Epidermal melanocyte (primary cell): ENCODE measurements at regions not wholly inside any gene's neighbourhood (a gene's known extent, or its start where the extent isn't known, plus 50 kb on each side); places are given as distances from the start of the nearest gene placed in this dataset.
"Not testable (repeated sequence)": the region's sequence is repeated elsewhere in the genome, so short reads cannot be mapped to it uniquely, and the experiment has no call there.

ENCODE experiments used
- DNase-seq: peaks from one replicate; pipeline ENCODE4 v3.0.0; 2011; ENCODE audit warnings: low spot score; ENCODE audit not compliant: insufficient read length

DNA sequence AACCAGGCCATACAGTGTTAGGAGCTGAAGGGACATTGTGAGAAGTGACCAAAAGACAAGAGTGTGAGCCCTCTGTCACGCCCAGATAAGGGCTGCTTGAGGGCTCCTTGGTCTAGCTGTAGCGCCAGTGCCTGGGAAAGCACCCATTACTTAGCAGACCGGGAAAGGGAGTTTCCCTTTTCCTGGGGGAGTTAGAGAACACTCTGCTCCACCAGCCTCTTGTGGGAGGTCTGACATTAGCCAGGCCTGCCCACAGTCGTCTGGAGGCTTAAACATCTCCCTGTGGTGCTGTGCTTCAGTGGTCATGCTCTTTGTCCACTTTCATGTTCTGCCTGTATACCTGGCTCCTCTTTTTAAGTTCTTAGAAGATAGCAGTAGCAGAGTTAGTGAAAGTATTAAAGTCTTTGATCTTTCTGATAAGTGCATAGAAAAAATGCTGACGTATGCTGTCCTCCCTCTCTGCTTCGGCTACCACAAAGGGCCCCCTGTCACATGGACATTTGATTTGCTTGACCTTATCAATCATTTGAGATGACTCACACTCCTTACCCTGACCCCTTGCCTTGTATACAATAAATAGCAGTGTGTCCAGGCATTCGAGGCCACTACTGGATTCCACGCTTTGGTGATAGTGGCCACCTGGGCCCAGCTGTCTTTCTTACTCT lies 201.5 kb upstream of the ECI2 start:
- DNase-seq, result no peak

DNA sequence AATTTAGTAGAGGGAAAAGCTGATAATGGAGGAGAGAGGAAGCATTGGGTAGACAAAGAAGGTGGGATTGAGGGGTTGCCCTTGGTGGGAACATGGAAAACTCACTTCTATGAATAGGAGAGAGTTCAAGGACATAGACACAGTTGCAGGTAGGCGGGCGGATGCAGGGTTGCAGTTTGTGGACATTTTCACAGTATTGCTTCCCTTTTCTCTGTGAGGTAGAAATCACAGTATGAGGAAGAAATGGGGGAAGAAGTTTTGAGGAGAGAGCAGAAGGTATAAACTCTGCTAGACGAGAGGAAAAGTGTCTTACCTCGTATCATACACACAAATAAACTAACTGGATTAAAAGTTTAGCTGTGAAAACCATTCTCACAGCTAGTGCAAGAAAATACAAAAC lies 200.7 kb upstream of the ECI2 start:
- no peak for DNase-seq

DNA sequence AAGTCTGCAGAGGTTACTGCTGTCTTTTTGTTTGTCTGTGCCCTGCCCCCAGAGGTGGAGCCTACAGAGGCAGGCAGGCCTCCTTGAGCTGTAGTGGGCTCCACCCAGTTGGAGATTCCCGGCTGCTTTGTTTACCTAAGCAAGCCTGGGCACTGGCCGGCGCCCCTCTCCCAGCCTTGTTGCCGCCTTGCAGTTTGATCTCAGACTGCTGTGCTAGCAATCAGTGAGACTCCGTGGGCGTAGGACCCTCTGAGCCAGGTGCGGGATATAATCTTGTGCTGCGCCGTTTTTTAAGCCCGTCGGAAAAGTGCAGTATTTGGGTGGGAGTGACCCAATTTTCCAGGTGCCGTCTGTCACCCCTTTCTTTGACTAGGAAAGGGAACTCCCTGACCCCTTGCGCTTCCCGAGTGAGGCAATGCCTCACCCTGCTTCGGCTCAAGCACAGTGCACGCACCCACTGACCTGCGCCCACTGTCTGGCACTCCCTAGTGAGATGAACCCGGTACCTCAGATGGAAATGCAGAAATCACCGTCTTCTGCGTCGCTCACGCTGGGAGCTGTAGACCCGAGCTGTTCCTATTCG lies 198.9 kb upstream of the ECI2 start:
- DNase-seq, result not testable (repeated sequence)

DNA sequence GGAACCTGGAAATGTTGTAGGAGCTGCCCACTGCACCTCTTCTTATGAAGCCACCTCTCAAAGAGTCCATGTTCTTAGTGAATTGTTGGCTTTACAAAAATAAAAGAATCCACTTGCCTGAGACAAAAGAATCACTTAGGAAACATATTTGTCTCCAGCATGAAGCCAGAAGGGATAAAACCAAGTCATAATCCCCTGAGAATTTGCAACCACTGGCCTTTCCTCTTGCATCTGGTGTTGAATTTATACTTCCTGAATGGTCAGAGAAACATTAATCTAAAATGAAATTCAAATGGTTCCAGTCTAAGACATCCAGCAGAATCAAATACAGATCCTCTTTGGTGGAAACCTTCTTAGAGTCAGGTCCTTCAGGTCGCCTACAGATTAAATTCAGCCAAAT lies 192.5 kb upstream of the ECI2 start:
- DNase-seq, result no peak

DNA sequence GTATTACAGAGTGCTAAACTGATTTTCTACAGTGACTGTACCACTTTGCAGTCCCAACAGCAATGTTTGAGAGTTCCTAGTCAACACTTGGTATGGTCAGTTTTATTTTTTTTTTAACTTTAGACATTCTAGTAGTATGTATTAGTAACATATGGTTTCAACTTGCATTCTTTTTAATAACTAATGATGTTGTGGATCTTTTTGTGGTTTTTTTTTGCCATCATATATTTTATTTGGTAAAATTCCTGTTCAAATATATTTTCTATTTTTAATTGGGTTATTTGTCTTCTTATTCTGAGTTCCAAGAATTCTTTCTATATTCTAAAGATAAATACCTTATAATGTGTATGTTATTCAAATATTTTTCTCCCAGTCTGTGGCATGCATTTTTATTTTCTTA lies 189.4 kb upstream of the ECI2 start:
- DNase-seq, result no peak

DNA sequence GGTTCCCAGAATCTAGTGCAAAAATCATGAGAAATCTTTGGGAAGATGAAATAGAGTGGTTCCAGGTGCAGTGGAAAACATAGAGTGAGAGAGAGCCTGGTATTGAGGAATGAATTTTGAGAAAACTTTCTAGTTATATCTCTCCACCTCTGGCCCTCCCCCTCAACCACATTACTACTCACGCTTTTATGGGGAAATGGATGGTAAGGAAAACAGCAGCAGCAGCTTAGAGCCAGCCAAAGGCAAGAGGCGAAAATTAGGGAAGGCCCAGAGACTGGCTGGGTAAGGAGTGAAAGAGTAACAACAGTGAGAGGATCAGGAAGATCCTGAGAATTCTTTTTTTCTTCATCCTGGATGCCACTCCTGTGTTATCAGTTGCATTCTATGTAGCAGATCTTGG lies 187.9 kb upstream of the ECI2 start:
- DNase-seq, result no peak

DNA sequence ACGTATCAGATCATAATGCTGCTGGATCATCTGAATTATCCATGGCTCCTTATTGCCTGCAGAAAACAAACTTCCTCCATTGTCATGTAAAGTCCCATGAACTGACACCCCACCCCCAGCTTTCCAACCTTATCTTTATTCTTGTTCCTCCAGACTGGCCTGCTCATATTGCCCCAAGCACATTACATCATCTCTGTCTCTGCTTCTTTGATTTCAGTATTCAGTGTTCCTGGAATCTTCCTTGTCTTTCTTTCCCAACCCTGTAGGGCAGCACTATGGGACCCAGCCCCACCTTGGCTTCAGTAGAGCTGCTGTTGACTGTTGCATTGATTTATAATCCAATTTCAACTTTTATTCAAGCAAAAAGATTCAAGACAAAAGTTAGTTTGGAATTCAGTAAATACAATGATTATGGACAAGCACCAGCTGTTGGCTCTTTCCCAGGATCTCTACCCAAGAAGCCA lies 187.5 kb upstream of the ECI2 start:
- DNase-seq, result no peak

DNA sequence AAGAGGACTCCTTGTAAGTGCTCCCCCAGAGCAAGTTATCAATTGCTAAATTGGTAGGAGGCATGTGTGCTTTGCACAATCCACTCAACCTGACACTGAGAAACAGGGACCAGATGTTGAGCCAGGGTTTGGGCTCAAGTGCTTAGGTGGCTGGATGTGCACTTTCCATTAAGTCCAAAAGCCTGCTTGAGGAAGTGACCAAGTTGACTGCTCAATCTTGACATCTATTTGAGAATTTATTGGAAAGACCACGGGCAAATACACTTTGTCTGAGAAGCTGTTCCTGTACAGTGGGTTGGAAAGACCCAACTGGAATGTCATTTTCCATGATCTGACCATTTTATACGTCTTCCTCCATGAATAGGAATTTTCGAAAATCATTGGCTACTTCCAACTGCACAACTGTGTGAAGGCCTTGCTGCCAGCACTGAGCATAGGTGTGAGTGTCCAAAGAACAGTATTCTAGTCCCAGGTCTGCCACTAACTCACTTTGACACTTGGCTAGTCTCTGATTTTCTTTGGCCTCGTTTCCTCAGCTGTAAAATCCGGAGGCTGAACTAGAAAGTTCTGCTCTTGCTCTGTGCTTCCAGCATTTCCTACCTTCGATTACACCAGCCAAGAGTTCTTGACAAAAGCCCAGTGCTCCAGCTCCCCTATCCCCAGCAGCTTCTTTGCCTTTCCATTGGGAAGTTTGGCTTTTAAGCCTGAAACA lies 186.9 kb upstream of the ECI2 start:
- DNase-seq, result no peak

DNA sequence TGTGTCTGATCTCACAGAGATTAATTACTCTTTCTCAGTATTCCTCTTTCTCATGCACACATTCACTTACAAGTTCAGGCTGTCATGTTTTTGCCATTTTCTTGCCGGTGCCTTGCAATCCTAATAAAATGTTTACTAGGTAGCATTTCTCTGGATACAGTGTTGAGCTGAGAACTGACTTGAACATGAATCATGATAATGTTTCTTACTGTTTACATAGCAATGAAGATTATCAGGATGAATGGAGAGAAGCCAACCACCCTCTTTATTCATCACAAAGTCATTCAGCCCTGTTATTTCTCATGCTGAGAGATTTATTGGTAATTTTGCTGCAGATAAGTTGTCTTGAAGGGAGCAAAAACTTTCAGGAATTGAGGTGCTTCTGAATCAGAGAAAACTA lies 185.5 kb upstream of the ECI2 start:
- DNase-seq, result no peak

DNA sequence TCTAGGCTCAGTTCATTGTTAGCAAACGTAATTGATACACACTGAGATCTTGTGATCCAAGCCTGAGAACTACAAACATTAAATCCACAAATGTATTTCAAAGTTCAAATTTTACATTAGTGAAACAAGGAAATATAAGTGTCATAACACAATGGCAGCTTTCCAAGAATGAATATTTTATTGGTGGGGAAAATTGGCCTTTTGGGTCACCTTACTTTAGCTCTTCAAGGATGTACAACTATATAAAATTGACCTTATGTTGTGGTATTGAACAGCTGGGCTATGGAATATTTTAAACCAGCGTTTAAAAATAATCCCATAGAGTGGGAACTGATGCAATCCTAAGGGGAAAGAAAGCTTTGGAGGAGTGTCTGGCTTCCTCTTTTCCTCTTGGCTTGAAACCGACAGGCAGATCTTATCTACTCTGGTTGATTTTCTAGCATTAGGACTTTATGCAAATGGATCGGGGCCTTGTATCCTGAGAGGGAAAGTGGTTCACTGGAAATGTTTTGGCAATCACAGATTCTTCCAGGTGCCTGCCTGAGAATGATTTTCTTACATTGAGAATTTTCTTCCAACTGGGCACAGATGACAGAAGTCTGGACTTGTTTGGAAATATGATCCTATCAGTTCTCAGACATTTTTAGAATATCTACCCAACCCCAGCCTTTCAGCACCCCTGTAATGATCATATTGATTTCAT lies 184.8 kb upstream of the ECI2 start:
- no peak for DNase-seq

DNA sequence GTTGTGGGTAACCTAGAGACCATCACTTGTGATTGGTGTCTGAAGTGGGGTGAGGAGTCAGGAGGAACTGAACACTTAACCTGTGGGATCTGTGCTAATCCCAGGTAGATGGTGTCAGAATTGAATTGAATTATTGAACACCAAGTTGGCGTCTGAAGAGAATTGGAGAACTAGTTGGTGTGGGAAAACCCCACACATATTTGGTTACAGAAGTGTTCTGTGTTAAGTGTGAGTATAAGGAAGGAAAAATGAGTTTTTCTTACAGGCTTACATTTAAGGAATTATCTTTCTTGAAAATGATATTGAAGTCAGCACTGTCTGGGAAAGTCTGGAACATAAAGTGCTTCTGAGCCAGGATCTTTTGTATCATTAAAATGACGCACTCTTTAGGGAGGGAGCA lies 182.9 kb upstream of the ECI2 start:
- DNase-seq, result no peak

DNA sequence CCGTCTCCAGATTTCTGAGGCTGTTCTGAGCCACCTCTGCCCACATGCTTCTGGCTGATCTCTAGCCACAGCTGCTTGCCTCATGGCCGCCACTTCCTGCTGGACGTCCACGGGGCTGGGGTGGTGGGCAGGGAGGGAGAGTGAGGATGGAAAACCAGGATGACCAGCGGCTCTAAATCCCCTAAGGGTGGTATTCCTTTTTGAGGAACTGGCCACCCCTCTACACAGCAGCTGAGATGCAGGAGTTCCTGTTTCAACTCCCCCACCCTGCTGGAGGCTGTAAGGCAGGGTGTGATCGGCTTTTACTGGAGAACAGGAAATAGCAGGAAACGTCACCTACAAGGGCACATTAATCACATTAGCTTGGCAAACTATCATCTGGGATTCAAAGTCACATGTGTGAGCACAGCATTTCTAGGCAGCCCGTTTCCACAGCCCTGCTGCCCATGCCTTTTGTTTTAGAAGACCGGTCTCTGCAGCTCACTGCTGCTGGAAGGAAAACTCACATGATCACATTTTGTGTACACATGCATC lies 181.6 kb upstream of the ECI2 start:
- peak; percentile 42 for DNase-seq

DNA sequence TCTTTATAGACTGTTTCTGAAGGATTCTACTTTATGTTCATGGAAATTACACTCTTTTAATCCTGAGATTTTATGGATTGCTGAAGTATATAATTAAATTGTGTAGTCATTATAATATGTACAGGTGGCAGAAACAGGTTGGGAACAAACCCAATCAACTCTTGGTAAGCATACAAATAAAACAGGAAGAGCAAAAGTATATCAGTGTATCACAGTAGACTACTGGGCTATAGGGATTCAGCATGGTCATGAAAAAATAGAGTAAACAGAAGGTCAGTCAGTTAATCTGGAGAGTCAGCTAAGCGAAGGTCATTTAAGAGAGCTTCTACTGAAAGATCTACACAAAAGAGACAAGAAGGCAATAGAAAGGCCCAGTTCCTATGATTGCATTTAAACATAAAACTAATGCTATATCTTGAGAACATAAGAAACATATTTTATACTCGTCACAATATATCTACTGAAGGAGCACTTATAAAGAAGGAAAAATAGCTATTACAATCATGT lies 178.9 kb upstream of the ECI2 start:
- DNase-seq, result no peak

DNA sequence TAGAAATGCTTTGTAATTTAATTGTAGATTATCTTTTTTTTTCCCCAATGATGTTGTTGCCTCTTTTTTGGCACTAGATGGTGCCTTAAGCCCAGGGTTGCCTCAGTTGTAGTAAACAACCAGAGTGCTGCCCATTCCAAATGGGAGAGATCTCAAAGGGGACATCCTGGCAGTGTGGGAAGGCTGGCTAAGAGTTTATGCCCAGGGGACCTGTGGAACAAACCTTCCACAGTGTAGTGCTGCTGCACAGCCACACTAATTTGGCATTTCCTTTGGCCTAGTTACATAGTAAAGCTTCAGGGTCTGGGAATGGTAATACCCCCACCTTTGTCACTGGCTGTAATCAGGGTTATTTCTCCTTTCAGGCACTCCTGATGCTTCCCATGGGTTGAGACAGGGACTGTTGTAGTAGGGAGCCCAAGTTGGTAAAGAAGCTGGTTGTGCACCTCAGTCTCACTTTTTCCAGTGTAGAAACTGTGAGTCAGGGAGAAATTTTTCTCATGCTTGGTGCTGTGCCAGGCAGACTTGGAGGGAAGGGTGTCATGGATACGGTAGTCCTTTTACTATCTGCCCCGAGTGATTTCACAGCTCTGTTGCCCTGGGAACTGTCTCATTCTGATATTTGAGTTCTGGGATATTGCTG lies 177.8 kb upstream of the ECI2 start:
- peak; percentile 31 for DNase-seq

DNA sequence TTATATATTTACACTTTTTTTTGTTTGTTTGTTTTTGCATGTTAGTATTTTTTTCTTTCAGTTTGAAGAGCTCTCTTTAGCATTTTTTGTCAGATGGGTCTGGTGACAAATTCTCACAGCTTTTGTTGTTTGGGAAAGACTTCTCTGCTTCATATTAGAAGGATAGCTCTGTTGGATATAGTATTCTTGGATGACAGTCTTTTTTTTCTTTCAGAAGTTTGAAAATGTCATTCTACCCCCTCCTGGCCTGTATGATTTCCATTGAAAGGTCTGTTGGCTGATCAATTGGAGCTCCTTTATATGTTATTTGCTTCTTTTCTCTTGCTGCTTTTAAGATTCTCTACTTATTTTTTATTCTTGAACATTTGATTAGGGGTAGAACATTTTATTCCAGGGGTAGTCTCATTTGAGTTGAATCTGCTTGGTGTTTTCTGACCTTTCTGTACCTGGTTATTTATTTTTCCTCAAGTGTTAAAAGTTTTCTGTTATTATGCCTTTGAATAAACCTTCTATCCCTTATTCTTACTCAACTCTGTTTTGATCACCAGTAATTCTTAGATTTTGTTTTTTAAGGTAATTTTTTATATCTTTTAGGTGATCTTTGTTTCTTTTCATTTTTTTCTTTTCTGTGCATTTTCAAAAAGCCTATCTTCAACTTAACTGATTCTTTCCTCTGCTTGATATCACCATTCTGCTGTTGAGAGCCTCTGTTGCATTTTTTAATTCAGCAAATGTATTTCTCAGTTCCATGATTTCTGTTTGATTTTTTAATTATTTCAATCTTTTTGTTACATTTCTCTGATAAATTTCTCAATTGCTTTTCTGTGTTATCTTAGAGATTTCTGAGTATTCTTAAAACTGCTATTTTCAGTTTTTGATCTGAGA lies 176.8 kb upstream of the ECI2 start:
- no peak for DNase-seq

DNA sequence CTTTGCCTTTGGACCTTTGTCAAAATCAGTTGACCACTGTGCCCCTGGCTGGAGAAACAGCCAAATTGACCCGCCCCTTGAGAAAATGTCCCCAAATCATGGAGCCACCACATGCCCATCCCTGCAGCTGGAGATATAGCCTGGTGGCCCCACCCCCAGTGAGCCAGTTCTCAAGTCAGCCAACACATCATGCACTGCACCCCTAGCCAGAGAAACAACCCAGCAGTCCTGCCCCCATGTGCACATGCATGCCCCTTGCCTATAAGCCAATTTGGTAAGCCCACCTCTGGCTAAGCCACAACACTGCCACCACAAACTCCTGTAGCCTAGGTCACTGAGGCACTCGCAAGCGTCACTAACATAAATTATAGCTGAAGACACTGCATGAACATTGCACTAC lies 174.2 kb upstream of the ECI2 start:
- no peak for DNase-seq

DNA sequence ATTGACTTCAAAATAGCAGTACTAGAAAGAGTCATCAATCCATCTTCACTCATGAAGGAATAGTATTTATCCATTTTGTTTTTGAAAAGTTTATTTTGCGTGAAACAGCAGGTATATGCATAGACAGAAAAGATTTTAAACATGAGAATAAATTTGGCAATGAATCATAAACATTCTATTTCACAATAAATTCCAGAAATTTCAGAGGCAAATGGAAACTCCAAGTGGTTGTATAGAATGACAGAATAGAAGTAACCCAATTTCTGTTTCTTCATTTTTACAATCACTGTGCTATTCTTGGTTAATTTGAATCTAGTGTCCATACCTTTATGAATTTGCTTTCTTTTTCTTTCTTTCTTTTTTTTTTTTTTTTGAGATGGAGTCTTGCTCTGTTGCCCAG lies 173.0 kb upstream of the ECI2 start:
- no peak for DNase-seq

DNA sequence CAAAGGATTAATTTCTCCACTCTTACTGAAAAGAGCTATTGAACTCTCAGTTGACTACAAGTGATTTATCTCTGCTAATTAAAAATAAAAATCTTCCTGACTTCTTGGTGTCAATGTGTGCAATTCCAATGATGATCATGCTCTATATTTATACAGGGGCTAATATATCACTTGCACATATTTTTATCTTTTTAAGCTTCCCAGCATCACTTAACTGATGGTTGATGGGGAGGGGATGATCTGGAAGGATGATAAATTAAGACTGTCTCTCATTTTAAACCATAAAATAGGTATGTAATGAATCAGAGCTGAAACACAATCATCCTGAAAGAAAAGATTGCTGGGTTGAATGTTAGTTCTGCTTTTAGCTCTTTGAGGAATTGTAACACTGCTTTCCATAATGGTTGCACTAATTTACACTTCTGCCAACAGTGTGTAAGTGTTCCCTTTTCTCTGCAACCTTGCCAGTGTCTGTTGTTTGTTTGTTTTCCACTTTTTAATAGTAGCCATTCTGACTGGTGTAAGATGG lies 169.6 kb upstream of the ECI2 start:
- DNase-seq, result no peak

DNA sequence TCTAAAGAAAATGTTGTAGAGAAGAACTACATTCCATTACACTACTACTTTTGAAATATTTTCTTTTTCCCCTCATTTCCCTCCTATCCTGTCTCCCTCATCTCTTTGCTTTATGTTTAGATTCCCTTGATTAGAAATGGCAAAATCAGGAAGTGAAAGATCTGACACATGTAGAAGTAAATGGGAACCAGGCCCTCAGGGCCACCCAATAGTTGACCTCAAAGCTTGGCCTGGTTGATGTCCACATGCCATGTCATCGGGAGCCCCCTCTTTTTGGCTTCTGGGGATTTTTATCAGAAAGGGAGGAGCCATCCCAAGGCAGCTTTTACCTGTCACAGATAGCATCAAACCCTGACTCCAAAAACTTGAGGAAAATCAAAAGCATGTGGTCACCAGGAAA lies 168.3 kb upstream of the ECI2 start:
- no peak for DNase-seq

DNA sequence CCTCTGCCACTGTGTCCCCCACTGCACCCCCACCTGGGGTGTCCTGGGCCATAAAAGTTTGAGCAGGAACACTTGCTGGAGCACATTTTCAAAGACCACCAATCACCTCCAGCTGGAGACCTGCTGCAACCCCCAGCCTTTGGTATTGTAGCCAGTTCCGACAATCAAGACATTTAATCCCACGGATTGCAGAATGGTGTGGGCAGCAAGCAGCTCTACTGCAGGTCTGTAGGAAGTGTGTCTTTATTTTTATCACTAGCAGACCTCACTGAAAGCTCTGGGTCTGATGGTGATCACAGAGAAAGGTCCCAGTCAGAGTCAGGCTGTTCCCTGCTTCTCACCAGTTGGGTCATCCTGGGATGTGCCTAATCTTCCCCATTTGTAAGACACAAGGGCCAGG lies 167.1 kb upstream of the ECI2 start:
- no peak for DNase-seq
